ENCODE measurements at regions not wholly inside any gene's neighbourhood (a gene's known extent, or its start where the extent isn't known, plus 50 kb on each side); places are given as distances from the start of the nearest gene placed in this dataset.
"Not testable (repeated sequence)": the region's sequence is repeated elsewhere in the genome, so short reads cannot be mapped to it uniquely, and the experiment has no call there.

GRCh38 chr1:166418344-166418933 is 251.6 kb upstream of the FAM78B start (continued):
- no peak for TF ChIP-seq NRF1 (IDR thresholded peaks at IDR 0.05; ENCODE audit: low read depth, low read length)

- CTCF ChIA-PET (ENCODE audit: partially characterized antibody): interaction anchor here (1.1 kb wide), 1 partner anchor 10 kb away, joined by 4 read pairs; no protein-coding TSS in a partner anchor
- H3K79me2 ChIP-seq (ENCODE audit: control insufficient read depth in 1 of 2, insufficient read depth in 2 of 2, low read length in 2 of 2); H3K9ac ChIP-seq (replicated peaks in 1 of 4; ENCODE audit: extremely low read depth in 1 of 4, low read depth in 3 of 4, low read length in 3 of 4); FAIRE-seq; H3K4me3 ChIP-seq (ENCODE audit: extremely low read depth in 1 of 4, insufficient read depth in 2 of 4, low read depth in 3 of 4, low read length in 4 of 4); H3K18ac ChIP-seq (ENCODE audit: extremely low read depth, low read length); H3K14ac ChIP-seq (ENCODE audit: insufficient read length); H2AFZ ChIP-seq (ENCODE audit: low read length); H3K4ac ChIP-seq (replicated peaks; ENCODE audit: insufficient read length, low read depth, low read length); H3K23me2 ChIP-seq (ENCODE audit: low read depth, low read length); H3K4me1 ChIP-seq (replicated peaks in 1 of 4; ENCODE audit: control insufficient read depth in 3 of 4, insufficient read depth in 4 of 4, low read length in 3 of 4); H4K91ac ChIP-seq (replicated peaks; ENCODE audit: insufficient read length, low read length); H3K36me3 ChIP-seq (ENCODE audit: control insufficient read depth in 2 of 4, insufficient read depth in 4 of 4, low read length in 3 of 4); H3K9me3 ChIP-seq (ENCODE audit: insufficient read depth in 2 of 2, low read depth in 1 of 2, low read length in 1 of 2); H3K79me1 ChIP-seq (ENCODE audit: low read depth, low read length); POLR2A ChIA-PET (ENCODE audit: partially characterized antibody); DNase-seq (ENCODE audit: low read depth in 1 of 2, low spot score in 2 of 2); H4K20me1 ChIP-seq (replicated peaks in 1 of 2; ENCODE audit: control insufficient read depth in 1 of 2, insufficient read depth in 2 of 2, low read length in 2 of 2); H3K27ac ChIP-seq (ENCODE audit: low read depth, low read length); H3K27me3 ChIP-seq (replicated peaks in 1 of 4; ENCODE audit: control insufficient read depth in 3 of 4, extremely low read depth in 1 of 4, insufficient read depth in 3 of 4, low read length in 3 of 4); H2BK15ac ChIP-seq (ENCODE audit: low read length); H2BK20ac ChIP-seq (ENCODE audit: low read length); H2AK5ac ChIP-seq (ENCODE audit: low read depth, low read length); H4K5ac ChIP-seq (ENCODE audit: insufficient read length, low read depth, low read length); H2BK120ac ChIP-seq (replicated peaks; ENCODE audit: low read depth, low read length); H3K56ac ChIP-seq (replicated peaks; ENCODE audit: insufficient read length, low read depth, low read length); H2BK5ac ChIP-seq (ENCODE audit: low read depth, low read length); H2BK12ac ChIP-seq (ENCODE audit: low read depth, low read length); H3K23ac ChIP-seq (ENCODE audit: insufficient read length); H4K8ac ChIP-seq (ENCODE audit: extremely low read depth, insufficient read depth, low read length); H3K4me2 ChIP-seq (ENCODE audit: insufficient read depth in 1 of 2, low read depth in 2 of 2, low read length in 2 of 2): not testable (repeated sequence)
- WGBS, 2 experiments (ENCODE audit: extremely low coverage in 1 of 2, insufficient coverage in 1 of 2, insufficient read length in 1 of 2, insufficient replicate concordance in 2 of 2, low coverage in 1 of 2, low lambda C conversion rate in 2 of 2, missing lambda C conversion rate in 1 of 2): 78% methylated on average over 4 of the region's 4 CpGs; no CpG with 5 or more reads in 1 of the 2 experiments
Observed at GRCh38 chr1:166422586-166422985, 255.8 kb upstream of the FAM78B start.

Data from H1 (cell line).